Activated T-helper 9 cell treated with anti-CD3 and anti-CD28 coated beads, Interleukin-2, amount 50 U/mL, for 16 hours (primary cell): ENCODE measurements at regions not wholly inside any gene's neighbourhood (a gene's known extent, or its start where the extent isn't known, plus 50 kb on each side); places are given as distances from the start of the nearest gene placed in this dataset.

Source experiments
- DNase-seq: peaks from one replicate; pipeline ENCODE4 v3.0.0-alpha.2; 2020; ENCODE audit warnings: low read depth

GRCh38 chr2:136557203-136557602 is 208.1 kb upstream of the THSD7B start:
- no peak for DNase-seq

GRCh38 chr2:136550181-136550580 is 215.2 kb upstream of the THSD7B start:
- no peak for DNase-seq

- no peak for DNase-seq
Observed at GRCh38 chr2:136539355-136539754, 226.0 kb upstream of the THSD7B start.

GRCh38 chr2:136538489-136538888 is 226.9 kb upstream of the THSD7B start:
- no peak for DNase-seq

GRCh38 chr2:136534811-136535210 is 230.5 kb upstream of the THSD7B start:
- DNase-seq, result no peak

GRCh38 chr2:136532171-136532570 is 233.2 kb upstream of the THSD7B start:
- DNase-seq, result no peak

- no peak for DNase-seq
Observed at GRCh38 chr2:136531731-136532130, 233.6 kb upstream of the THSD7B start.

GRCh38 chr2:136530146-136530545 is 235.2 kb upstream of the THSD7B start:
- DNase-seq, result no peak

GRCh38 chr2:136527560-136527959 is 237.8 kb upstream of the THSD7B start:
- DNase-seq, result no peak

- DNase-seq, result no peak
Observed at GRCh38 chr2:136522724-136523123, 242.6 kb upstream of the THSD7B start.

GRCh38 chr2:136517716-136518115 is 247.6 kb upstream of the THSD7B start:
- DNase-seq, result no peak

- DNase-seq, result no peak
Observed at GRCh38 chr2:136510244-136510643, 255.1 kb upstream of the THSD7B start.

- no peak for DNase-seq
Observed at GRCh38 chr2:136505462-136505861, 259.9 kb upstream of the THSD7B start.

GRCh38 chr2:136502660-136503059 is 262.7 kb upstream of the THSD7B start:
- no peak for DNase-seq

- DNase-seq, result no peak
Observed at GRCh38 chr2:136497709-136498108, 267.6 kb upstream of the THSD7B start.

GRCh38 chr2:136496966-136497365 is 268.4 kb upstream of the THSD7B start:
- no peak for DNase-seq

- DNase-seq, result no peak
Observed at GRCh38 chr2:136495636-136496035, 269.7 kb upstream of the THSD7B start.

GRCh38 chr2:136492901-136493300 is 272.4 kb upstream of the THSD7B start:
- no peak for DNase-seq

GRCh38 chr2:136490100-136490499 is 275.2 kb upstream of the THSD7B start:
- no peak for DNase-seq

- no peak for DNase-seq
Observed at GRCh38 chr2:136487421-136487820, 277.9 kb upstream of the THSD7B start.

- no peak for DNase-seq
Observed at GRCh38 chr2:136486115-136486514, 279.2 kb upstream of the THSD7B start.

- no peak for DNase-seq
Observed at GRCh38 chr2:136482966-136483365, 282.4 kb upstream of the THSD7B start.

- DNase-seq, result no peak
Observed at GRCh38 chr2:136482006-136482405, 283.3 kb upstream of the THSD7B start.

- DNase-seq, result no peak
Observed at GRCh38 chr2:136479696-136480095, 285.6 kb upstream of the THSD7B start.

GRCh38 chr2:136468799-136469369 is 296.5 kb upstream of the THSD7B start:
- no peak for DNase-seq
